OCI-M1 (cell line): ENCODE measurements at regions not wholly inside any gene's neighbourhood (a gene's known extent, or its start where the extent isn't known, plus 50 kb on each side); places are given as distances from the start of the nearest gene placed in this dataset.

Source experiments
- DNase-seq: peaks from one replicate; lab custom pipeline; 2025; lab: John Stamatoyannopoulos, UW

GRCh38 chr18:57087644-57088376 lies 59.1 kb upstream of the BOD1L2 start:
- DNase-seq = no peak

GRCh38 chr18:57088883-57089282 lies 58.0 kb upstream of the BOD1L2 start:
- DNase-seq = no peak

GRCh38 chr18:57089702-57090101 lies 57.2 kb upstream of the BOD1L2 start:
- DNase-seq = no peak

- no peak for DNase-seq
These were observed 55.7 kb upstream of the BOD1L2 start for GRCh38 chr18:57091231-57091630.

GRCh38 chr18:57094175-57094574 lies 52.7 kb upstream of the BOD1L2 start:
- no peak for DNase-seq

GRCh38 chr18:57095884-57096283 lies 51.0 kb upstream of the BOD1L2 start:
- peak; percentile 88 for DNase-seq
